ENCODE measurements at regions not wholly inside any gene's neighbourhood (a gene's known extent, or its start where the extent isn't known, plus 50 kb on each side); places are given as distances from the start of the nearest gene placed in this dataset.

- TF ChIP-seq, protein P1, sequence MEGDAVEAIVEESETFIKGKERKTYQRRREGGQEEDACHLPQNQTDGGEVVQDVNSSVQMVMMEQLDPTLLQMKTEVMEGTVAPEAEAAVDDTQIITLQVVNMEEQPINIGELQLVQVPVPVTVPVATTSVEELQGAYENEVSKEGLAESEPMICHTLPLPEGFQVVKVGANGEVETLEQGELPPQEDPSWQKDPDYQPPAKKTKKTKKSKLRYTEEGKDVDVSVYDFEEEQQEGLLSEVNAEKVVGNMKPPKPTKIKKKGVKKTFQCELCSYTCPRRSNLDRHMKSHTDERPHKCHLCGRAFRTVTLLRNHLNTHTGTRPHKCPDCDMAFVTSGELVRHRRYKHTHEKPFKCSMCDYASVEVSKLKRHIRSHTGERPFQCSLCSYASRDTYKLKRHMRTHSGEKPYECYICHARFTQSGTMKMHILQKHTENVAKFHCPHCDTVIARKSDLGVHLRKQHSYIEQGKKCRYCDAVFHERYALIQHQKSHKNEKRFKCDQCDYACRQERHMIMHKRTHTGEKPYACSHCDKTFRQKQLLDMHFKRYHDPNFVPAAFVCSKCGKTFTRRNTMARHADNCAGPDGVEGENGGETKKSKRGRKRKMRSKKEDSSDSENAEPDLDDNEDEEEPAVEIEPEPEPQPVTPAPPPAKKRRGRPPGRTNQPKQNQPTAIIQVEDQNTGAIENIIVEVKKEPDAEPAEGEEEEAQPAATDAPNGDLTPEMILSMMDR (optimal IDR thresholded peaks at IDR 0.05 in 1 of 3, IDR thresholded peaks at IDR 0.05 in 1 of 3, conservative IDR thresholded peaks at IDR 0.05 in 1 of 3; ENCODE audit: extremely low read depth in 1 of 3, insufficient read depth in 2 of 3, low read length in 3 of 3) = no peak
- no peak for TF ChIP-seq EZH2 (IDR thresholded peaks at IDR 0.05; ENCODE audit: low read length)
These were observed 67.5 kb downstream of the DNTTIP2 start for GRCh38 chr1:93811326-93812065.
